GM18873 (cell line): ENCODE measurements at regions not wholly inside any gene's neighbourhood (a gene's known extent, or its start where the extent isn't known, plus 50 kb on each side); places are given as distances from the start of the nearest gene placed in this dataset.
"Not testable (repeated sequence)": the region's sequence is repeated elsewhere in the genome, so short reads cannot be mapped to it uniquely, and the experiment has no call there.

Experiments used
- ATAC-seq: cut with Tn5 transposase; IDR thresholded peaks from one replicate; pipeline ENCODE4 v1.9.1; 2021; ENCODE audit warnings: mild to moderate bottlenecking, moderate library complexity, moderate number of reproducible peaks; ENCODE audit not compliant: unreplicated experiment, low FRiP score

GRCh38 chr5:85517386-85517785, 1100.4 kb upstream of the COX7C start:
- ATAC-seq = no peak

GRCh38 chr5:85533341-85534047, 1084.2 kb upstream of the COX7C start:
- no peak for ATAC-seq

GRCh38 chr5:85538362-85538761, 1079.4 kb upstream of the COX7C start:
- no peak for ATAC-seq

- no peak for ATAC-seq
These were observed 1072.6 kb upstream of the COX7C start for GRCh38 chr5:85545129-85545528.

GRCh38 chr5:85549229-85549628, 1068.5 kb upstream of the COX7C start:
- ATAC-seq = no peak

GRCh38 chr5:85549836-85550599, 1067.7 kb upstream of the COX7C start:
- no peak for ATAC-seq

- ATAC-seq = no peak
These were observed 1061.3 kb upstream of the COX7C start for GRCh38 chr5:85556464-85556863.

- no peak for ATAC-seq
These were observed 1041.1 kb upstream of the COX7C start for GRCh38 chr5:85576666-85577065.

- not testable (repeated sequence) for ATAC-seq
These were observed 1029.9 kb upstream of the COX7C start for GRCh38 chr5:85587806-85588205.

- not testable (repeated sequence) for ATAC-seq
These were observed 1029.5 kb upstream of the COX7C start for GRCh38 chr5:85588268-85588667.

- ATAC-seq = no peak
These were observed 1027.0 kb upstream of the COX7C start for GRCh38 chr5:85590764-85591163.

- no peak for ATAC-seq
These were observed 1026.4 kb upstream of the COX7C start for GRCh38 chr5:85591311-85591710.

- ATAC-seq = no peak
These were observed 1014.9 kb upstream of the COX7C start for GRCh38 chr5:85602843-85603242.

- no peak for ATAC-seq
These were observed 1013.4 kb upstream of the COX7C start for GRCh38 chr5:85604378-85604777.

GRCh38 chr5:85604786-85605185, 1013.0 kb upstream of the COX7C start:
- no peak for ATAC-seq

- ATAC-seq = no peak
These were observed 1012.4 kb upstream of the COX7C start for GRCh38 chr5:85605381-85605780.

- ATAC-seq = no peak
These were observed 1003.3 kb upstream of the COX7C start for GRCh38 chr5:85614489-85614888.

- ATAC-seq = no peak
These were observed 996.1 kb upstream of the COX7C start for GRCh38 chr5:85621668-85622067.

- ATAC-seq = no peak
These were observed 989.6 kb upstream of the COX7C start for GRCh38 chr5:85628153-85628552.

- not testable (repeated sequence) for ATAC-seq
These were observed 979.1 kb upstream of the COX7C start for GRCh38 chr5:85638495-85639125.

GRCh38 chr5:85646036-85646435, 971.7 kb upstream of the COX7C start:
- ATAC-seq = no peak
